CD14-positive monocyte (primary cell): ENCODE measurements at regions not wholly inside any gene's neighbourhood (a gene's known extent, or its start where the extent isn't known, plus 50 kb on each side); places are given as distances from the start of the nearest gene placed in this dataset.

Experiments used
- DNase-seq, 3 donors: peaks; one replicate each; pipeline ENCODE4 v3.0.0-alpha.2; 2011 to 2022
- H2AFZ ChIP-seq: 2 replicates; pipeline ENCODE4 v1.6.0; 2012; ENCODE audit warnings: mild to moderate bottlenecking, low read depth, low read length, inconsistent platforms; ENCODE audit not compliant: insufficient read depth, poor library complexity, severe bottlenecking
- H3K27ac ChIP-seq, 2 donors: 1 replicate in 1 of 2; 2 replicates in 1 of 2; pipeline ENCODE4 v1.5.1; 2012 to 2013; ENCODE audit warnings: low read length in 2 of 2, control low read depth in 1 of 2, inconsistent platforms in 1 of 2, low read depth in 1 of 2, mild to moderate bottlenecking in 1 of 2
- H3K27me3 ChIP-seq, 2 donors: one replicate each; pipeline versions ENCODE4 v1.6.0 to v1.6.1; 2011 to 2013; ENCODE audit warnings: low read length in 2 of 2; ENCODE audit not compliant: control insufficient read depth in 2 of 2, insufficient read depth in 2 of 2
- H3K36me3 ChIP-seq, 2 donors: replicated peaks in 1 of 2; 1 replicate in 1 of 2; 2 replicates in 1 of 2; pipeline versions ENCODE4 v1.5.1 to v1.6.1; 2012 to 2013; ENCODE audit warnings: low read length in 2 of 2, control low read depth in 1 of 2, inconsistent platforms in 1 of 2, mild to moderate bottlenecking in 1 of 2; ENCODE audit not compliant: insufficient read depth in 2 of 2, control insufficient read depth in 1 of 2
- H3K4me1 ChIP-seq, 2 donors: 1 replicate in 1 of 2; 2 replicates in 1 of 2; pipeline versions ENCODE4 v1.5.1 to v1.6.1; 2012 to 2013; ENCODE audit warnings: low read length in 2 of 2, control low read depth in 1 of 2, inconsistent platforms in 1 of 2, mild to moderate bottlenecking in 1 of 2, moderate library complexity in 1 of 2; ENCODE audit not compliant: insufficient read depth in 2 of 2, control insufficient read depth in 1 of 2
- H3K4me2 ChIP-seq: replicated peaks from 2 replicates; pipeline ENCODE3; 2012; ENCODE audit warnings: low read length, moderate library complexity, mild to moderate bottlenecking; ENCODE audit not compliant: poor library complexity, severe bottlenecking; ENCODE audit errors: extremely low read depth
- H3K4me3 ChIP-seq, 3 experiments: fragments of 200-600 bp in 1 of 3; sonication (generic) in 1 of 3; replicated peaks in 1 of 3; 1 replicate in 2 of 3; 2 replicates in 1 of 3; pipeline ENCODE4 v1.5.1; 2011 to 2013; ENCODE audit warnings: low read length in 3 of 3, mild to moderate bottlenecking in 3 of 3, control low read depth in 2 of 3, low read depth in 2 of 3, inconsistent platforms in 1 of 3, moderate library complexity in 1 of 3
- H3K79me2 ChIP-seq: 2 replicates; pipeline ENCODE4 v1.6.0; 2012; ENCODE audit warnings: mild to moderate bottlenecking, control low read depth, inconsistent platforms, low read length, moderate library complexity; ENCODE audit not compliant: insufficient read depth
- H3K9ac ChIP-seq: 2 replicates; pipeline ENCODE4 v1.6.0; 2017; ENCODE audit warnings: low read length, mild to moderate bottlenecking; ENCODE audit not compliant: insufficient read depth, poor library complexity, severe bottlenecking
- H3K9me3 ChIP-seq, 2 donors: replicated peaks in 1 of 2; 1 replicate in 1 of 2; 2 replicates in 1 of 2; pipeline versions ENCODE4 v1.5.1 to v1.6.1; 2012 to 2013; ENCODE audit warnings: low read length in 2 of 2, control low read depth in 1 of 2; ENCODE audit not compliant: control insufficient read depth in 1 of 2, insufficient read depth in 1 of 2
- H4K20me1 ChIP-seq: 2 replicates; pipeline ENCODE4 v1.6.0; 2012; ENCODE audit warnings: mild to moderate bottlenecking, low read length, control low read depth, moderate library complexity; ENCODE audit not compliant: insufficient read depth
- H3K27ac Mint-ChIP-seq, 7 donors: one replicate each; pipeline ENCODE4 v1.8.0; 2020; ENCODE audit warnings: mild to moderate bottlenecking in 7 of 7, mixed read lengths in 7 of 7, moderate library complexity in 6 of 7, inconsistent platforms in 2 of 7
- H3K27me3 Mint-ChIP-seq, 3 donors: one replicate each; pipeline ENCODE4 v1.8.0; 2021 to 2022; ENCODE audit warnings: low read depth in 3 of 3, mild to moderate bottlenecking in 3 of 3, mixed read lengths in 3 of 3, moderate library complexity in 3 of 3, inconsistent platforms in 1 of 3
- H3K36me3 Mint-ChIP-seq, 2 donors: one replicate each; pipeline ENCODE4 v1.8.0; 2020; ENCODE audit warnings: mixed read lengths in 2 of 2, inconsistent platforms in 1 of 2, mild to moderate bottlenecking in 1 of 2
- H3K4me1 Mint-ChIP-seq: one replicate; pipeline ENCODE4 v1.8.0; 2020; ENCODE audit warnings: mild to moderate bottlenecking, mixed read lengths
- H3K4me3 Mint-ChIP-seq, 2 donors: one replicate each; pipeline ENCODE4 v1.8.0; 2020; ENCODE audit warnings: mild to moderate bottlenecking in 2 of 2, mixed read lengths in 2 of 2, moderate library complexity in 1 of 2
- H3K9me3 Mint-ChIP-seq, 7 donors: one replicate each; pipeline ENCODE4 v1.8.0; 2020 to 2022; ENCODE audit warnings: mixed read lengths in 7 of 7, mild to moderate bottlenecking in 6 of 7, moderate library complexity in 6 of 7, inconsistent platforms in 2 of 7
- CTCF ChIP-seq: fragments of 200-600 bp; IDR thresholded peaks from one replicate; pipeline ENCODE4 v1.8.0; 2022; ENCODE audit warnings: antibody characterized with exemption, mild to moderate bottlenecking
- WGBS: methylation state at CpG from one replicate; pipeline ENCODE4 v1.1.5; 2013; ENCODE audit warnings: missing lambda C conversion rate; ENCODE audit not compliant: insufficient coverage; 5-methylcytosine and 5-hydroxymethylcytosine counted together
- intact Hi-C, 2 donors: fragments of 100-400 bp; cut with micrococcal nuclease; formaldehyde crosslinking; loops; one replicate each; pipeline versions ENCODE4 v1.15.0 to v1.15.1; 2023

DNA sequence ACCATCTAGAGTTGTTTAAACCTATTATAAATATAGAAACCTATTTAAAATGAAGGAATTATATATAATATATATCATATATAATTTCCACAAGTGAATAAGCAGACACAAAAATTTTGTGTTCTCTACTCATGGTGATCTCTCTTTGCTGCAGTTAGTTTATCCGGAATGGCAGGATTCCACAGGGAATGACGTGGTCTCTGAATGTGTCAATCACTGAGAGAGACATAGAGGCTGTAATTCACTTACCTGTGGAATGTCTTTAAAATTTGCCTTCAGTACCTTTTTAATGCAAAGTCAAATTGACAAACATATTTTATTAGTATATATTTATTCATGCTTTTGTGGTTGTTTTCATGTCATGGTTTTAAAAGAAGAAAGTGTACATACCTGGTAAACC, 669.3 kb downstream of the NLGN4X start:
- Histone ChIP-seq H3K4me1 (no peaks in the 10 kb centered on the region), H3K9ac (no peak overlapping the region), H3K9me3 (peaks cover 4 to 11% of the 10 kb centered on the region in 2 donors), H4K20me1 (no peaks in the 10 kb centered on the region), H3K4me2 (no peak overlapping the region), H3K36me3 (no peaks in the 10 kb centered on the region), H3K27me3 (no peaks in the 10 kb centered on the region), H3K79me2 (no peaks in the 10 kb centered on the region), H2AFZ (no peak overlapping the region), H3K4me3 (no peak overlapping the region), H3K27ac (no peak overlapping the region)
- Mint-ChIP-seq H3K27ac (no peak overlapping the region), H3K9me3 (peaks cover 4 to 10% (median 6%) of the 10 kb centered on the region in 7 donors), H3K27me3 (peaks cover 0 to 1% (median 0%) of the 10 kb centered on the region in 3 donors), H3K4me1 (no peaks in the 10 kb centered on the region), H3K4me3 (no peak overlapping the region), H3K36me3 (no peaks in the 10 kb centered on the region)
- no peak for DNase-seq
- TF ChIP-seq CTCF, result no peak
- intact Hi-C loops, result no loop called here
- no CpG with 5 or more reads among the region's 2 CpGs for WGBS

- Mint-ChIP-seq H3K4me1 (no peaks in the 10 kb centered on the region), H3K36me3 (no peaks in the 10 kb centered on the region), H3K27ac (no peak overlapping the region), H3K9me3 (peaks cover 2 to 17% (median 5%) of the 10 kb centered on the region in 7 donors), H3K4me3 (no peak overlapping the region), H3K27me3 (no peaks in the 10 kb centered on the region)
- H3K36me3 ChIP-seq, result no peaks in the 10 kb centered on the region
- no peaks in the 10 kb centered on the region for H3K4me1 ChIP-seq
- no peaks in the 10 kb centered on the region for H3K79me2 ChIP-seq
- H4K20me1 ChIP-seq, result no peaks in the 10 kb centered on the region
- no peak for DNase-seq
- no peak overlapping the region for H3K4me2 ChIP-seq
- no peak for TF ChIP-seq CTCF
- no peak overlapping the region for H2AFZ ChIP-seq
- H3K4me3 ChIP-seq, result no peak overlapping the region
- WGBS, result no CpG with 5 or more reads among the region's 2 CpGs
- intact Hi-C loops, result no loop called here
- no peak overlapping the region for H3K27ac ChIP-seq
- H3K9ac ChIP-seq, result no peak overlapping the region
- H3K9me3 ChIP-seq, result peaks cover 0 to 6% of the 10 kb centered on the region in 2 donors
- no peaks in the 10 kb centered on the region for H3K27me3 ChIP-seq
Observed at GRCh38 chrX:5549512-5549911, 679.2 kb downstream of the NLGN4X start.
